ENCODE measurements at regions not wholly inside any gene's neighbourhood (a gene's known extent, or its start where the extent isn't known, plus 50 kb on each side); places are given as distances from the start of the nearest gene placed in this dataset.

GRCh38 chr1:4977701-4978100, 323.3 kb downstream of the AJAP1 start:
- intact Hi-C loops (cut with DNase I): no loop called here
- DNase-seq: peak in 1 of 10 donors; percentile 22

GRCh38 chr1:4976859-4977440, 322.5 kb downstream of the AJAP1 start:
- intact Hi-C loops (cut with DNase I): no loop called here

GRCh38 chr1:4975856-4976255, 321.4 kb downstream of the AJAP1 start:
- intact Hi-C loops (cut with DNase I): no loop called here
- peak in 1 of 10 donors; percentile 16 for DNase-seq

More at GRCh38 chr1:4976859-4977440, 322.5 kb downstream of the AJAP1 start:
- DNase-seq: peak in 1 of 10 donors; percentile 36

GRCh38 chr1:4974981-4975685, 320.7 kb downstream of the AJAP1 start:
- intact Hi-C loops (cut with DNase I): no loop called here
- peak in 1 of 10 donors; percentile 42 for DNase-seq

GRCh38 chr1:4973341-4973740, 318.9 kb downstream of the AJAP1 start:
- peak in 1 of 10 donors; percentile 53 for DNase-seq

GRCh38 chr1:4972761-4973320, 318.4 kb downstream of the AJAP1 start:
- DNase-seq: peak in 1 of 10 donors; percentile 61
- intact Hi-C loops (cut with DNase I): no loop called here

More at GRCh38 chr1:4973341-4973740, 318.9 kb downstream of the AJAP1 start:
- intact Hi-C loops (cut with DNase I): no loop called here

- intact Hi-C loops (cut with DNase I): no loop called here
- peak in 1 of 10 donors; percentile 30 for DNase-seq
Observed at GRCh38 chr1:4971666-4972065, 317.3 kb downstream of the AJAP1 start.

GRCh38 chr1:4970532-4970931, 316.1 kb downstream of the AJAP1 start:
- peak in 1 of 10 donors; percentile 35 for DNase-seq
- intact Hi-C loops (cut with DNase I): no loop called here

GRCh38 chr1:4969556-4970129, 315.2 kb downstream of the AJAP1 start:
- intact Hi-C loops (cut with DNase I): no loop called here
- peak in 1 of 10 donors; percentile 43 for DNase-seq

- intact Hi-C loops (cut with DNase I): no loop called here
- peak in 1 of 10 donors; percentile 8 for DNase-seq
Observed at GRCh38 chr1:4965346-4966075, 311.1 kb downstream of the AJAP1 start.

- peak in 1 of 10 donors; percentile 30 for DNase-seq
- intact Hi-C loops (cut with DNase I): no loop called here
Observed at GRCh38 chr1:4964634-4965345, 310.4 kb downstream of the AJAP1 start.

- intact Hi-C loops (cut with DNase I): no loop called here
- peak in 2 of 10 donors; percentile 77 to 88 for DNase-seq
Observed at GRCh38 chr1:4963251-4963650, 308.8 kb downstream of the AJAP1 start.

- intact Hi-C loops (cut with DNase I): no loop called here
- peak in 1 of 10 donors; percentile 34 for DNase-seq
Observed at GRCh38 chr1:4962836-4963235, 308.4 kb downstream of the AJAP1 start.

- intact Hi-C loops (cut with DNase I): no loop called here
- DNase-seq: peak in 1 of 10 donors; percentile 24
Observed at GRCh38 chr1:4961935-4962645, 307.7 kb downstream of the AJAP1 start.

- DNase-seq: peak in 1 of 10 donors; percentile 59
- intact Hi-C loops (cut with DNase I): no loop called here
Observed at GRCh38 chr1:4960782-4961475, 306.5 kb downstream of the AJAP1 start.

- peak in 1 of 10 donors; percentile 52 for DNase-seq
- intact Hi-C loops (cut with DNase I): no loop called here
Observed at GRCh38 chr1:4960336-4960735, 305.9 kb downstream of the AJAP1 start.

- DNase-seq: peak in 1 of 10 donors; percentile 49
- intact Hi-C loops (cut with DNase I): no loop called here
Observed at GRCh38 chr1:4959216-4959615, 304.8 kb downstream of the AJAP1 start.

GRCh38 chr1:4957027-4957426, 302.6 kb downstream of the AJAP1 start:
- DNase-seq: no peak
- intact Hi-C loops (cut with DNase I): no loop called here

- DNase-seq: no peak
- intact Hi-C loops (cut with DNase I): no loop called here
Observed at GRCh38 chr1:4954392-4954791, 300.0 kb downstream of the AJAP1 start.
